H9 (cell line): ENCODE measurements at regions not wholly inside any gene's neighbourhood (a gene's known extent, or its start where the extent isn't known, plus 50 kb on each side); places are given as distances from the start of the nearest gene placed in this dataset.

Experiments
- DNase-seq: peaks from one replicate; pipeline ENCODE4 v3.0.0-alpha.2; 2017
- H2AFZ ChIP-seq: one replicate; pipeline ENCODE4 v1.6.1; 2013; ENCODE audit warnings: mild to moderate bottlenecking, low read length, control low read depth, moderate library complexity
- H2AK5ac ChIP-seq: 2 replicates; pipeline ENCODE4 v1.6.1; 2013; ENCODE audit warnings: low read length, control low read depth, mixed read lengths; ENCODE audit not compliant: insufficient read length
- H2BK120ac ChIP-seq: one replicate; pipeline ENCODE4 v1.6.1; 2013; ENCODE audit warnings: low read depth, mild to moderate bottlenecking, low read length, control low read depth, inconsistent platforms; ENCODE audit not compliant: poor library complexity, severe bottlenecking
- H2BK12ac ChIP-seq: 2 replicates; pipeline ENCODE4 v1.6.1; 2013; ENCODE audit warnings: low read length, control low read depth, mixed read lengths, low read depth; ENCODE audit not compliant: insufficient read length
- H2BK15ac ChIP-seq: 2 replicates; pipeline ENCODE4 v1.6.1; 2013; ENCODE audit warnings: low read depth, low read length, control low read depth
- H2BK20ac ChIP-seq: one replicate; pipeline ENCODE4 v1.6.1; 2013; ENCODE audit warnings: low read depth, mild to moderate bottlenecking, low read length, control low read depth, inconsistent platforms; ENCODE audit not compliant: poor library complexity, severe bottlenecking
- H2BK5ac ChIP-seq: 2 replicates; pipeline ENCODE4 v1.6.1; 2013; ENCODE audit warnings: low read length, control low read depth, mixed read lengths; ENCODE audit not compliant: insufficient read length
- H3K14ac ChIP-seq: 2 replicates; pipeline ENCODE4 v1.6.1; 2013; ENCODE audit warnings: low read length, control low read depth; ENCODE audit not compliant: insufficient read depth
- H3K18ac ChIP-seq: 2 replicates; pipeline ENCODE4 v1.6.1; 2013; ENCODE audit warnings: low read depth, mild to moderate bottlenecking, mixed read lengths, low read length, control low read depth; ENCODE audit not compliant: insufficient read length
- H3K23ac ChIP-seq: 2 replicates; pipeline ENCODE4 v1.6.1; 2013; ENCODE audit warnings: low read length, control low read depth, mixed read lengths, low read depth; ENCODE audit not compliant: insufficient read length
- H3K23me2 ChIP-seq: 2 replicates; pipeline ENCODE4 v1.6.1; 2013; ENCODE audit warnings: low read depth, mild to moderate bottlenecking, mixed read lengths, low read length, control low read depth; ENCODE audit not compliant: insufficient read length, poor library complexity, severe bottlenecking
- H3K27ac ChIP-seq: 2 replicates; pipeline ENCODE4 v1.5.1; 2013; ENCODE audit warnings: low read length, control low read depth, mixed read lengths, low read depth; ENCODE audit not compliant: insufficient read length
- H3K27me3 ChIP-seq: 2 replicates; pipeline ENCODE4 v1.6.1; 2013; ENCODE audit warnings: low read length, control low read depth, inconsistent platforms; ENCODE audit not compliant: insufficient read depth
- H3K4ac ChIP-seq: 2 replicates; pipeline ENCODE4 v1.6.1; 2013; ENCODE audit warnings: low read depth, mild to moderate bottlenecking, control low read depth, inconsistent platforms, low read length, moderate library complexity
- H3K4me1 ChIP-seq: 2 replicates; pipeline ENCODE4 v1.6.1; 2013; ENCODE audit warnings: low read length, control low read depth, inconsistent platforms; ENCODE audit not compliant: insufficient read depth
- H3K4me2 ChIP-seq: 2 replicates; pipeline ENCODE4 v1.6.1; 2013; ENCODE audit warnings: low read length, control low read depth, mixed read lengths; ENCODE audit not compliant: insufficient read length, insufficient read depth
- H3K56ac ChIP-seq: 2 replicates; pipeline ENCODE4 v1.6.1; 2013; ENCODE audit warnings: low read depth, mild to moderate bottlenecking, mixed read lengths, low read length, control low read depth; ENCODE audit not compliant: insufficient read length
- H3K79me1 ChIP-seq: 2 replicates; pipeline ENCODE4 v1.6.1; 2013; ENCODE audit warnings: low read depth, mild to moderate bottlenecking, moderate library complexity, low read length, control low read depth, inconsistent platforms; ENCODE audit not compliant: insufficient read depth, poor library complexity, severe bottlenecking
- H3K79me2 ChIP-seq: 2 replicates; pipeline ENCODE4 v1.6.1; 2013; ENCODE audit warnings: low read length, control low read depth, inconsistent platforms; ENCODE audit not compliant: insufficient read depth
- H3K9ac ChIP-seq: 2 replicates; pipeline ENCODE4 v1.6.1; 2013; ENCODE audit warnings: low read length, control low read depth, mixed read lengths; ENCODE audit not compliant: insufficient read length; ENCODE audit errors: extremely low read depth
- H3K9me3 ChIP-seq: one replicate; pipeline ENCODE4 v1.6.1; 2013; ENCODE audit warnings: low read depth, low read length, inconsistent platforms; ENCODE audit not compliant: control insufficient read depth
- H3T11ph ChIP-seq: one replicate; pipeline ENCODE4 v1.6.1; 2013; ENCODE audit warnings: mild to moderate bottlenecking, low read length, control low read depth, inconsistent platforms
- H4K20me1 ChIP-seq: one replicate; pipeline ENCODE4 v1.6.1; 2013; ENCODE audit not compliant: control insufficient read depth, insufficient read length, insufficient read depth
- H4K5ac ChIP-seq: 2 replicates; pipeline ENCODE4 v1.6.1; 2013; ENCODE audit warnings: low read depth, mild to moderate bottlenecking, mixed read lengths, low read length, control low read depth; ENCODE audit not compliant: insufficient read length
- H4K8ac ChIP-seq: replicated peaks from 2 replicates; pipeline ENCODE4 v1.6.1; 2013; ENCODE audit warnings: low read length, control low read depth, mixed read lengths, low read depth; ENCODE audit not compliant: insufficient read length
- H4K91ac ChIP-seq: 2 replicates; pipeline ENCODE4 v1.6.1; 2013; ENCODE audit warnings: low read depth, mild to moderate bottlenecking, moderate library complexity, mixed read lengths, low read length, control low read depth; ENCODE audit not compliant: insufficient read length
- H3K27ac Mint-ChIP-seq, 3 experiments: 2 replicates in 2 of 3; 3 replicates in 1 of 3; pipeline ENCODE4 v1.8.0; 2020 to 2021; ENCODE audit warnings: mixed read lengths in 3 of 3, mild to moderate bottlenecking in 1 of 3, moderate library complexity in 1 of 3
- H3K27me3 Mint-ChIP-seq: 2 replicates; pipeline ENCODE4 v1.8.0; 2021; ENCODE audit warnings: low read depth, mild to moderate bottlenecking, moderate library complexity, mixed read lengths
- H3K36me3 Mint-ChIP-seq, 3 experiments: 2 replicates in 2 of 3; 3 replicates in 1 of 3; pipeline ENCODE4 v1.8.0; 2020 to 2021; ENCODE audit warnings: low read depth in 3 of 3, mixed read lengths in 3 of 3; ENCODE audit not compliant: insufficient read depth in 1 of 3
- H3K4me1 Mint-ChIP-seq, 2 experiments: 2 replicates each; pipeline ENCODE4 v1.8.0; 2020; ENCODE audit warnings: mixed read lengths in 2 of 2
- H3K4me3 Mint-ChIP-seq, 2 experiments: 2 replicates in 1 of 2; 3 replicates in 1 of 2; pipeline ENCODE4 v1.8.0; 2020 to 2021; ENCODE audit warnings: mild to moderate bottlenecking in 2 of 2, mixed read lengths in 2 of 2, moderate library complexity in 1 of 2
- H3K9me3 Mint-ChIP-seq, 2 experiments: 2 replicates in 1 of 2; 3 replicates in 1 of 2; pipeline ENCODE4 v1.8.0; 2020; ENCODE audit warnings: mild to moderate bottlenecking in 2 of 2, mixed read lengths in 2 of 2, moderate library complexity in 1 of 2
- CTCF ChIP-seq: fragments of 200-600 bp; sonication (generic); conservative IDR thresholded peaks from 3 replicates; pipeline ENCODE4 v1.8.0; 2021; ENCODE audit warnings: antibody characterized with exemption, mild to moderate bottlenecking

DNA sequence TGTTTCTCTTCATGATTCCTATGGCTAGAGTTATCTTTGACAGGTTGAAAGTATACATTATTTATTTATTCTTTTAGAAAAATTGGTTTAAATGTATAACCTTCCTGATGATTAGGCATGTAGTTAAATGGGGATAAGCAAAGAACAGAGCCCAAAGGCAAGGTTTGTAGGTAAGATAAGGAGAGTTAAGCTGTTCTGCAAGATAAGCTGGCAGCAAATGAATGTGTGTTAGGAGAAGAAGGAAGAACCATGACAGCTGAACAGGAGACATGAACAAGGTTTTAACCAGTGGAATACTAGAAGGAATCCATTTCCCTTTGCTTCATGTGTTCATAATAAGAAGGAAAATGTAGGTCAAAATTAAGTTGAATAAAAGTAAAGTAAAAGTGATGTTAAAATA, 1330.1 kb upstream of the USP15 start:
- H3K4me2 ChIP-seq = no peak overlapping the region
- no peak overlapping the region for H2AK5ac ChIP-seq
- H3K27ac ChIP-seq = no peak overlapping the region
- no peak for DNase-seq
- H3K4me1 ChIP-seq = no peaks in the 10 kb centered on the region
- no peak overlapping the region for H2BK12ac ChIP-seq
- Mint-ChIP-seq H3K27me3 (no peaks in the 10 kb centered on the region), H3K9me3 (peaks cover 7 to 10% of the 10 kb centered on the region in 2 experiments; a peak in 4 of 5 replicates), H3K27ac (no peak overlapping the region), H3K4me3 (no peak overlapping the region), H3K4me1 (no peaks in the 10 kb centered on the region), H3K36me3 (peaks cover 0 to 8% (median 0%) of the 10 kb centered on the region in 3 experiments; a peak in 2 of 7 replicates)
- H2BK5ac ChIP-seq = no peak overlapping the region
- H3K23ac ChIP-seq = no peak overlapping the region
- H3T11ph ChIP-seq = no peak overlapping the region
- H3K27me3 ChIP-seq = no peaks in the 10 kb centered on the region
- H4K91ac ChIP-seq = no peak overlapping the region
- no peaks in the 10 kb centered on the region for H3K79me2 ChIP-seq
- H2BK120ac ChIP-seq = no peak overlapping the region
- no peak for TF ChIP-seq CTCF
- H3K14ac ChIP-seq = no peak overlapping the region
- H3K18ac ChIP-seq = no peak overlapping the region
- H3K9me3 ChIP-seq = no peaks in the 10 kb centered on the region
- no peak overlapping the region for H3K56ac ChIP-seq
- H3K4ac ChIP-seq = no peak overlapping the region
- H2AFZ ChIP-seq = no peak overlapping the region
- no peak overlapping the region for H4K8ac ChIP-seq
- no peak overlapping the region for H2BK15ac ChIP-seq
- H3K23me2 ChIP-seq = no peaks in the 10 kb centered on the region
- H4K20me1 ChIP-seq = no peaks in the 10 kb centered on the region
- H3K79me1 ChIP-seq = no peaks in the 10 kb centered on the region
- no peak overlapping the region for H4K5ac ChIP-seq
- H3K9ac ChIP-seq = no peak overlapping the region
- H2BK20ac ChIP-seq = no peak overlapping the region
